ENCODE measurements at regions not wholly inside any gene's neighbourhood (a gene's known extent, or its start where the extent isn't known, plus 50 kb on each side); places are given as distances from the start of the nearest gene placed in this dataset.

DNA sequence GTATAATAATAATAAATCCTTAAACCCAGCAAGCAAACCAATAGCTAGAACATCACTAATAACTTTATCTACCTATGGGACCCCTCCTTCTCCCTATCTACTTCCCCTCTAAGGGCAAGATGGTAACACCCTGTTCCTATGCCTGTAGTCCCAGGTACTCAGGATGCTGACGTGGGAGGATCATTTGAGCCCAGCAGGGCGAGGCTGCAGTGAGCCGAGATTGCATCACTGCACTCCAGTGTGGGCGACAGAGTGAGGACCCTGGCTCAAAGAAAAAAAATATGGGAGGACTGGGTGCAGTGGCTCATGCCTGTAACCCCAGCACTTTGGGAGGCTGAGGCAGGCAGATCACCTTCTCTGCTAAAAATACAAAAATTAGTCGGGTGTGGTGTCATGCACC is 143.1 kb upstream of the SLC45A1 start:
- H3K27me3 ChIP-seq (ENCODE audit: insufficient read depth, low read depth, low read length) = no peaks in the 10 kb centered on the region
- H3K9me2 ChIP-seq (ENCODE audit: insufficient read depth, low read length) = no peaks in the 10 kb centered on the region
- H3K9ac ChIP-seq (ENCODE audit: low read length) = no peak overlapping the region
- H3K4me3 ChIP-seq (ENCODE audit: low read length) = no peak overlapping the region
- H3K27ac ChIP-seq (ENCODE audit: low read length) = no peak overlapping the region
- TF ChIP-seq RAD21 (conservative IDR thresholded peaks at IDR 0.05) (no peak), MXI1 (conservative IDR thresholded peaks at IDR 0.05; ENCODE audit: poor library complexity, severe bottlenecking) (no peak)
- H3F3A ChIP-seq (ENCODE audit: insufficient read depth, low read length, poor library complexity, severe bottlenecking) = no peaks in the 10 kb centered on the region
- H4K20me1 ChIP-seq (ENCODE audit: insufficient read depth) = no peaks in the 10 kb centered on the region
- no peak overlapping the region for H2AFZ ChIP-seq (ENCODE audit: low read depth, low read length)
- no peaks in the 10 kb centered on the region for H3K36me3 ChIP-seq (ENCODE audit: insufficient read depth, low read length)
- H3K9me3 ChIP-seq (ENCODE audit: low read length) = no peaks in the 10 kb centered on the region
- H3K4me2 ChIP-seq (ENCODE audit: low read length) = no peak overlapping the region
- H3K79me2 ChIP-seq (replicated peaks; ENCODE audit: insufficient read depth, low read length) = no peaks in the 10 kb centered on the region

DNA sequence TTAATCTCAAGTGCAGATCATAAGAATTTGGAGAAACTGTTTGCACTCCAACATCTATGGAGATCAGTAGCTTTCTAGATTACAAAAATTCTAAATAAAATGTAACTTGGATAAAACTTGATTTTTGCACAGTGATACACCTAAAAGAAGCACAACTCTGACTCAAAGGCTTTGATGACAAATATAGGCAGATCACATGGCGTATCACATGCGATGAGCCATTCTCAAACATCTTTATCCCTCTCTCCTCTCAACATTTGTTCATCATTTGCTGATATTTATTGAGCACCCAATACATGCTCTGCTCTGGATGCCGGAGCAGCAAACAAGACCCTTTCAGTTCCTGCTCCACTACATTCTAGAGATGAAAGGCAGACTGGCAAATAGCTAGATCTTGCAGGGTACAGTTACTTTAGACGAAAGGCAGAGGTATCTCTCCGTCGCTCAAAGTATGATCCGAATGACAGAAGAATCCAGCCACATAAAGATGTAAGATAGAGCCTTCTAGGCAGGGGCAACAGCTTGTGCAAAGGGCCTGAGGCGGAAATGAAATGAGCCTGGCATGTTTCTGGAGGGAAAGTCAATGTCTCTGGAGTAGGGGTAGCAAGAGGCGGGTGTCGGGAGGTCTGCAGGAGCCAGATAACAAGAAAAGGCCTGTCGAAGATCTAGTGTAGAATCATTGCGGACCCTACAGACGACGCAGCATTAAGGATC is 145.8 kb upstream of the ERRFI1 start:
- H3K4me2 ChIP-seq (ENCODE audit: low read length) = no peak overlapping the region
- H3K36me3 ChIP-seq (ENCODE audit: insufficient read depth, low read length) = no peaks in the 10 kb centered on the region
- H3F3A ChIP-seq (ENCODE audit: insufficient read depth, low read length, poor library complexity, severe bottlenecking) = no peaks in the 10 kb centered on the region
- no peaks in the 10 kb centered on the region for H3K79me2 ChIP-seq (replicated peaks; ENCODE audit: insufficient read depth, low read length)
- H3K27ac ChIP-seq (ENCODE audit: low read length) = no peak overlapping the region
- H3K9ac ChIP-seq (ENCODE audit: low read length) = no peak overlapping the region
- no peak overlapping the region for H2AFZ ChIP-seq (ENCODE audit: low read depth, low read length)
- TF ChIP-seq, protein P1, sequence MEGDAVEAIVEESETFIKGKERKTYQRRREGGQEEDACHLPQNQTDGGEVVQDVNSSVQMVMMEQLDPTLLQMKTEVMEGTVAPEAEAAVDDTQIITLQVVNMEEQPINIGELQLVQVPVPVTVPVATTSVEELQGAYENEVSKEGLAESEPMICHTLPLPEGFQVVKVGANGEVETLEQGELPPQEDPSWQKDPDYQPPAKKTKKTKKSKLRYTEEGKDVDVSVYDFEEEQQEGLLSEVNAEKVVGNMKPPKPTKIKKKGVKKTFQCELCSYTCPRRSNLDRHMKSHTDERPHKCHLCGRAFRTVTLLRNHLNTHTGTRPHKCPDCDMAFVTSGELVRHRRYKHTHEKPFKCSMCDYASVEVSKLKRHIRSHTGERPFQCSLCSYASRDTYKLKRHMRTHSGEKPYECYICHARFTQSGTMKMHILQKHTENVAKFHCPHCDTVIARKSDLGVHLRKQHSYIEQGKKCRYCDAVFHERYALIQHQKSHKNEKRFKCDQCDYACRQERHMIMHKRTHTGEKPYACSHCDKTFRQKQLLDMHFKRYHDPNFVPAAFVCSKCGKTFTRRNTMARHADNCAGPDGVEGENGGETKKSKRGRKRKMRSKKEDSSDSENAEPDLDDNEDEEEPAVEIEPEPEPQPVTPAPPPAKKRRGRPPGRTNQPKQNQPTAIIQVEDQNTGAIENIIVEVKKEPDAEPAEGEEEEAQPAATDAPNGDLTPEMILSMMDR (IDR thresholded peaks at IDR 0.05; ENCODE audit: poor library complexity, severe bottlenecking) = no peak
- TF ChIP-seq POLR2AphosphoS5 (IDR thresholded peaks at IDR 0.05) = no peak
- no peak for TF ChIP-seq EZH2 (IDR thresholded peaks at IDR 0.05; ENCODE audit: borderline replicate concordance, insufficient read depth, low read length, poor library complexity, severe bottlenecking)
- TF ChIP-seq, protein P2, sequence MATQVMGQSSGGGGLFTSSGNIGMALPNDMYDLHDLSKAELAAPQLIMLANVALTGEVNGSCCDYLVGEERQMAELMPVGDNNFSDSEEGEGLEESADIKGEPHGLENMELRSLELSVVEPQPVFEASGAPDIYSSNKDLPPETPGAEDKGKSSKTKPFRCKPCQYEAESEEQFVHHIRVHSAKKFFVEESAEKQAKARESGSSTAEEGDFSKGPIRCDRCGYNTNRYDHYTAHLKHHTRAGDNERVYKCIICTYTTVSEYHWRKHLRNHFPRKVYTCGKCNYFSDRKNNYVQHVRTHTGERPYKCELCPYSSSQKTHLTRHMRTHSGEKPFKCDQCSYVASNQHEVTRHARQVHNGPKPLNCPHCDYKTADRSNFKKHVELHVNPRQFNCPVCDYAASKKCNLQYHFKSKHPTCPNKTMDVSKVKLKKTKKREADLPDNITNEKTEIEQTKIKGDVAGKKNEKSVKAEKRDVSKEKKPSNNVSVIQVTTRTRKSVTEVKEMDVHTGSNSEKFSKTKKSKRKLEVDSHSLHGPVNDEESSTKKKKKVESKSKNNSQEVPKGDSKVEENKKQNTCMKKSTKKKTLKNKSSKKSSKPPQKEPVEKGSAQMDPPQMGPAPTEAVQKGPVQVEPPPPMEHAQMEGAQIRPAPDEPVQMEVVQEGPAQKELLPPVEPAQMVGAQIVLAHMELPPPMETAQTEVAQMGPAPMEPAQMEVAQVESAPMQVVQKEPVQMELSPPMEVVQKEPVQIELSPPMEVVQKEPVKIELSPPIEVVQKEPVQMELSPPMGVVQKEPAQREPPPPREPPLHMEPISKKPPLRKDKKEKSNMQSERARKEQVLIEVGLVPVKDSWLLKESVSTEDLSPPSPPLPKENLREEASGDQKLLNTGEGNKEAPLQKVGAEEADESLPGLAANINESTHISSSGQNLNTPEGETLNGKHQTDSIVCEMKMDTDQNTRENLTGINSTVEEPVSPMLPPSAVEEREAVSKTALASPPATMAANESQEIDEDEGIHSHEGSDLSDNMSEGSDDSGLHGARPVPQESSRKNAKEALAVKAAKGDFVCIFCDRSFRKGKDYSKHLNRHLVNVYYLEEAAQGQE (IDR thresholded peaks at IDR 0.05; ENCODE audit: borderline replicate concordance) = no peak
- no peak for TF ChIP-seq RAD21 (conservative IDR thresholded peaks at IDR 0.05)
- TF ChIP-seq MXI1 (conservative IDR thresholded peaks at IDR 0.05; ENCODE audit: poor library complexity, severe bottlenecking) = no peak
- no peak for TF ChIP-seq TAF1 (IDR thresholded peaks at IDR 0.05; ENCODE audit: low read depth)
- TF ChIP-seq EP300 (conservative IDR thresholded peaks at IDR 0.05; ENCODE audit: poor library complexity, severe bottlenecking) = no peak
- no peak for TF ChIP-seq SMC3 (conservative IDR thresholded peaks at IDR 0.05; ENCODE audit: poor library complexity)
- H3K9me3 ChIP-seq (ENCODE audit: low read length) = no peaks in the 10 kb centered on the region
- H3K4me3 ChIP-seq (ENCODE audit: low read length) = no peak overlapping the region
- no peaks in the 10 kb centered on the region for H4K20me1 ChIP-seq (ENCODE audit: insufficient read depth)
- H3K9me2 ChIP-seq (ENCODE audit: insufficient read depth, low read length) = no peaks in the 10 kb centered on the region
- no peaks in the 10 kb centered on the region for H3K27me3 ChIP-seq (ENCODE audit: insufficient read depth, low read depth, low read length)
